Transverse colon (tissue), 4 donors: ENCODE measurements at regions not wholly inside any gene's neighbourhood (a gene's known extent, or its start where the extent isn't known, plus 50 kb on each side); places are given as distances from the start of the nearest gene placed in this dataset.

ENCODE experiments used
- CTCF ChIP-seq, 5 experiments: fragments of 200-600 bp in 3 of 5; fragments of 450-650 bp in 2 of 5; sonication (generic) in 3 of 5; IDR thresholded peaks; 1 replicate in 2 of 5; 2 replicates in 3 of 5; pipeline ENCODE4 v1.5.1; 2016 to 2017; ENCODE audit warnings: antibody characterized with exemption in 5 of 5, inconsistent platforms in 3 of 5, mild to moderate bottlenecking in 2 of 5, moderate library complexity in 1 of 5
- EP300 ChIP-seq: sonication (generic); formaldehyde crosslinking; IDR thresholded peaks from one replicate; pipeline ENCODE4 v1.6.1; 2017; ENCODE audit warnings: antibody characterized with exemption, low read depth
- POLR2A ChIP-seq: fragments of 450-650 bp; IDR thresholded peaks from one replicate; pipeline ENCODE4 v1.6.1; 2016; ENCODE audit warnings: antibody characterized with exemption, mild to moderate bottlenecking, moderate library complexity
- POLR2AphosphoS5 ChIP-seq, 3 donors: sonication (generic); formaldehyde crosslinking; IDR thresholded peaks; one replicate each; pipeline ENCODE4 v1.6.1; 2016; ENCODE audit warnings: antibody characterized with exemption in 3 of 3

- TF ChIP-seq CTCF (IDR thresholded peaks at IDR 0.05) = no peak
- TF ChIP-seq POLR2AphosphoS5 (IDR thresholded peaks at IDR 0.05) = no peak
- no peak for TF ChIP-seq EP300
- no peak for TF ChIP-seq POLR2A
These were observed 304.3 kb upstream of the PRICKLE1 start for GRCh38 chr12:42893803-42894202.
